ENCODE measurements at regions not wholly inside any gene's neighbourhood (a gene's known extent, or its start where the extent isn't known, plus 50 kb on each side); places are given as distances from the start of the nearest gene placed in this dataset.
"Not testable (repeated sequence)": the region's sequence is repeated elsewhere in the genome, so short reads cannot be mapped to it uniquely, and the experiment has no call there.

GRCh38 chr15:34493001-34493400 is 55.4 kb upstream of the GOLGA8A start:
- Histone ChIP-seq H3K9me2 (ENCODE audit: low read depth, low read length) (no peaks in the 10 kb centered on the region), H3K79me2 (ENCODE audit: insufficient read depth, low read length) (no peaks in the 10 kb centered on the region), H2AFZ (ENCODE audit: low read length) (no peak overlapping the region), H3K9ac (ENCODE audit: low read length) (no peak overlapping the region), H3K4me1 (ENCODE audit: insufficient read depth, low read length, severe bottlenecking) (no peaks in the 10 kb centered on the region), H3K9me3 (ENCODE audit: low read length) (0 out of 2 replicates have a peak, but pooled peaks cover 2% of the 10 kb centered on the region), H3F3A (ENCODE audit: insufficient read depth, low read length) (no peaks in the 10 kb centered on the region), H3K27me3 (ENCODE audit: insufficient read depth, low read length) (no peaks in the 10 kb centered on the region), H3K36me3 (ENCODE audit: insufficient read depth, low read length) (no peaks in the 10 kb centered on the region), H3K4me2 (ENCODE audit: low read length) (no peak overlapping the region), H4K20me1 (ENCODE audit: insufficient read depth, low read length) (no peaks in the 10 kb centered on the region), H3K4me3 (ENCODE audit: low read depth, low read length, poor library complexity, severe bottlenecking) (no peak overlapping the region), H3K27ac (ENCODE audit: low read depth, low read length, poor library complexity, severe bottlenecking) (no peak overlapping the region)
- TF ChIP-seq, protein P1, sequence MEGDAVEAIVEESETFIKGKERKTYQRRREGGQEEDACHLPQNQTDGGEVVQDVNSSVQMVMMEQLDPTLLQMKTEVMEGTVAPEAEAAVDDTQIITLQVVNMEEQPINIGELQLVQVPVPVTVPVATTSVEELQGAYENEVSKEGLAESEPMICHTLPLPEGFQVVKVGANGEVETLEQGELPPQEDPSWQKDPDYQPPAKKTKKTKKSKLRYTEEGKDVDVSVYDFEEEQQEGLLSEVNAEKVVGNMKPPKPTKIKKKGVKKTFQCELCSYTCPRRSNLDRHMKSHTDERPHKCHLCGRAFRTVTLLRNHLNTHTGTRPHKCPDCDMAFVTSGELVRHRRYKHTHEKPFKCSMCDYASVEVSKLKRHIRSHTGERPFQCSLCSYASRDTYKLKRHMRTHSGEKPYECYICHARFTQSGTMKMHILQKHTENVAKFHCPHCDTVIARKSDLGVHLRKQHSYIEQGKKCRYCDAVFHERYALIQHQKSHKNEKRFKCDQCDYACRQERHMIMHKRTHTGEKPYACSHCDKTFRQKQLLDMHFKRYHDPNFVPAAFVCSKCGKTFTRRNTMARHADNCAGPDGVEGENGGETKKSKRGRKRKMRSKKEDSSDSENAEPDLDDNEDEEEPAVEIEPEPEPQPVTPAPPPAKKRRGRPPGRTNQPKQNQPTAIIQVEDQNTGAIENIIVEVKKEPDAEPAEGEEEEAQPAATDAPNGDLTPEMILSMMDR (IDR thresholded peaks at IDR 0.05; ENCODE audit: low read length), result no peak
- no peak for TF ChIP-seq EZH2 (IDR thresholded peaks at IDR 0.05; ENCODE audit: borderline replicate concordance, low read length)

DNA sequence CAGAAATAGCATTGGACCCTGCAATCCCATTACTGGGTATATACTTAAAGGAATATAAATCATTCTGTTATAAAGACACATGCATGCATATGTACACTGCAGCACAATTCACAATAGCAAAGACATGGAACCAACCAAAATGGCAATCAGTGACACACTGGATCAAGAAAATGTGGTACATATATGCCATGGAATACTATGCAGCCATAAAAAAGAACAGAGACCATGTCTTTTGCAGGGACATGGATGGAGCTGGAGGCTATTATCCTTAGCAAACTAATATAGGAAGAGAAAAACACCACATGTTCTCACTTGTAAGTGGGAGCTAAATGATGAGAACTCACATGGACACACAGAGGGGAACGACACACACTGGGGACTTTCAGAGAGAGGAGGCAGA is 53.9 kb upstream of the GOLGA8A start:
- not testable (repeated sequence) for H3K4me1 ChIP-seq (ENCODE audit: insufficient read depth, low read length, severe bottlenecking); H3K9me3 ChIP-seq (ENCODE audit: low read length); H3K79me2 ChIP-seq (ENCODE audit: insufficient read depth, low read length); H3K27me3 ChIP-seq (ENCODE audit: insufficient read depth, low read length); H2AFZ ChIP-seq (ENCODE audit: low read length); H3K27ac ChIP-seq (ENCODE audit: low read depth, low read length, poor library complexity, severe bottlenecking); H4K20me1 ChIP-seq (ENCODE audit: insufficient read depth, low read length); H3K4me2 ChIP-seq (ENCODE audit: low read length); H3K36me3 ChIP-seq (ENCODE audit: insufficient read depth, low read length); H3F3A ChIP-seq (ENCODE audit: insufficient read depth, low read length); H3K4me3 ChIP-seq (ENCODE audit: low read depth, low read length, poor library complexity, severe bottlenecking); H3K9ac ChIP-seq (ENCODE audit: low read length); H3K9me2 ChIP-seq (ENCODE audit: low read depth, low read length)

DNA sequence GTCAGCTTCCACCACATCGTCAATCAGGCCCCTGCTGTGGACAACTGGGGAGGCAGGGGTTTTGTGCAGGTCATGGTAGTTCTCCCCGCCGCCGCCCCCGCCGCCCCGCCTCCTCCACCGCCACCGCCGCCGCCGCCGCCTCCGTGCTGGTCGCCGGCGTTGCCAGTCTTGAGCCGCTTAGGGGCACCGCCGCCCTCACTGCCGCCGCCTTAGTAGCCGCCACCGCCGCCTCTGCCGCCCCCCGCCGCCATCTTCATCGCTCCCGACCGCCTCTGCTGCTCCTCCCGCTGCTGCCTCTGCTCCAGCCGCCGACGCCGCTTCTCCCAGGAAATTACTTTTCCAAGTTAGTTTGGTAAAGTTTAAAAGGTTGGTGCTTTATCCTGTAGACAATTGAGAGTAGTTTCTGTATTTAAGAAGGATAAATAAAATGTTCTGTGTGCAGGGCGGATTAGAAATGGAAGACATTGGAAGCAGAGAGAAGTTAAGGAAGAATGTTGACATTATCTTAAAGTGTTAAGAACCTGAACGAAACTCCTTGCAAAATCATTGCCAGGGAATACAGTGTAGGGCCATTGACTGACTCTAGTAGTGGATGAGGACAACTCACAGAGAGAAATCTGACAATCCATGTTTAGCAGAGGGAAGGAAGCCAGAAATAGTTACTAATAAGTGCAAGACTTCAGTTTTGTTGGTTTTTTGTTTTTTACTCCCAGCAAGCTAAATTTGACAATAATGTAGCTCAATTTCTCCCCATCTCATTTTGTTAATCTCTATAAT is 53.0 kb upstream of the GOLGA8A start:
- no peaks in the 10 kb centered on the region for H3K9me2 ChIP-seq (ENCODE audit: low read depth, low read length)
- no peaks in the 10 kb centered on the region for H3K36me3 ChIP-seq (ENCODE audit: insufficient read depth, low read length)
- no peak overlapping the region for H3K4me3 ChIP-seq (ENCODE audit: low read depth, low read length, poor library complexity, severe bottlenecking)
- H2AFZ ChIP-seq (ENCODE audit: low read length), result no peak overlapping the region
- H3K9me3 ChIP-seq (ENCODE audit: low read length), result 0 out of 2 replicates have a peak, but pooled peaks cover 2% of the 10 kb centered on the region
- no peaks in the 10 kb centered on the region for H3K79me2 ChIP-seq (ENCODE audit: insufficient read depth, low read length)
- TF ChIP-seq, protein P1 (IDR thresholded peaks at IDR 0.05; ENCODE audit: low read length), result no peak
- TF ChIP-seq EZH2 (IDR thresholded peaks at IDR 0.05; ENCODE audit: borderline replicate concordance, low read length), result no peak
- H3K4me1 ChIP-seq (ENCODE audit: insufficient read depth, low read length, severe bottlenecking), result no peaks in the 10 kb centered on the region
- no peak overlapping the region for H3K9ac ChIP-seq (ENCODE audit: low read length)
- H4K20me1 ChIP-seq (ENCODE audit: insufficient read depth, low read length), result no peaks in the 10 kb centered on the region
- H3F3A ChIP-seq (ENCODE audit: insufficient read depth, low read length), result no peaks in the 10 kb centered on the region
- H3K27ac ChIP-seq (ENCODE audit: low read depth, low read length, poor library complexity, severe bottlenecking), result no peak overlapping the region
- H3K27me3 ChIP-seq (ENCODE audit: insufficient read depth, low read length), result no peaks in the 10 kb centered on the region
- no peak overlapping the region for H3K4me2 ChIP-seq (ENCODE audit: low read length)

GRCh38 chr15:34488973-34489959 is 51.7 kb upstream of the GOLGA8A start:
- not testable (repeated sequence) for H3K4me2 ChIP-seq (ENCODE audit: low read length)

More at GRCh38 chr15:34488973-34489959, 51.7 kb upstream of the GOLGA8A start:
- H4K20me1 ChIP-seq (ENCODE audit: insufficient read depth, low read length); H3K9me3 ChIP-seq (ENCODE audit: low read length); H2AFZ ChIP-seq (ENCODE audit: low read length); H3K9ac ChIP-seq (ENCODE audit: low read length); H3K9me2 ChIP-seq (ENCODE audit: low read depth, low read length); H3K27ac ChIP-seq (ENCODE audit: low read depth, low read length, poor library complexity, severe bottlenecking); H3K27me3 ChIP-seq (ENCODE audit: insufficient read depth, low read length); H3K36me3 ChIP-seq (ENCODE audit: insufficient read depth, low read length); H3K4me1 ChIP-seq (ENCODE audit: insufficient read depth, low read length, severe bottlenecking); H3F3A ChIP-seq (ENCODE audit: insufficient read depth, low read length); H3K79me2 ChIP-seq (ENCODE audit: insufficient read depth, low read length); H3K4me3 ChIP-seq (ENCODE audit: low read depth, low read length, poor library complexity, severe bottlenecking): not testable (repeated sequence)
